AG10803 (cell line): ENCODE measurements at regions not wholly inside any gene's neighbourhood (a gene's known extent, or its start where the extent isn't known, plus 50 kb on each side); places are given as distances from the start of the nearest gene placed in this dataset.

Experiments used
- DNase-seq: peaks from one replicate; pipeline ENCODE4 v3.0.0; 2010; ENCODE audit warnings: low read depth
- H3K4me3 ChIP-seq: 2 replicates; pipeline ENCODE4 v1.5.1; 2011; ENCODE audit warnings: mild to moderate bottlenecking, low read length, control low read depth
- TF ChIP-seq, protein P1 (sequence below): conservative IDR thresholded peaks from 2 replicates; pipeline ENCODE4 v1.5.1; 2011; ENCODE audit warnings: mild to moderate bottlenecking, low read length, control low read depth, inconsistent platforms

DNA sequence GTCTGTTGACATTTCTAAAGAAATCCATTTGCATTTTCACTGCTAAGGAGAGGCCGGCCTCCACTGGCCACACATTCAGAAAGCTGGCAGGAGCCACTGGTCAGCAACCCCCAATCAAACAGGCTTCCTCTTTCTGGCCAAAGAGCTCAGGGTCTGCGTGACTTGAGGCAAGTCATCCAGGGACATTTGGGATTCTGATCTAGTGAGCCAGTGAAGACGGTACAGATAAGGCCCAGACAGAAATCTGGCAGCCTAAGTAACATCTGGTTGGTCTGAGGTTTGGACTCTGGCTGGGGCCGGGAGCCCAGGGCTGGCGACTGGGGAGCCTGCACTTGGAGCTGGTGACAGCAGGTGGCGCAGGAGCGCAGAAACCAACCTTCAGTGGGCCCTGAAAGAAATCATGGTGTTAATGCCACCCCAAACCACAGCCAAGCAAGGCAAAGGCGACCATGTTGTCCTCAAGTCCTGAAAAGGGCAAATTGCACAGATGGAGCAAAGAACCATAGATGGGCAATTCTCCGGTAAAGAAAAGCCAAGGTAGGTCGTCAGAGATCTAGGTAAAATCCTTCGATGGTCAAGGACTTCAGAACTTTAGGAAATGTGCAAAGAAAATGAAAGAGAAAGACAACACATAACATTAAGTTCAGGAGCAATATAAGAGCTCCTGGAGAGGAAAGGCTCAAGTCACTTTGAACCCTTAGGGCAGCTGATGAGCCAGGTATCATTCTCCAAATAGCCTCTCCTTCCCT is 99.4 kb upstream of the BLID start:
- TF ChIP-seq, protein P1, sequence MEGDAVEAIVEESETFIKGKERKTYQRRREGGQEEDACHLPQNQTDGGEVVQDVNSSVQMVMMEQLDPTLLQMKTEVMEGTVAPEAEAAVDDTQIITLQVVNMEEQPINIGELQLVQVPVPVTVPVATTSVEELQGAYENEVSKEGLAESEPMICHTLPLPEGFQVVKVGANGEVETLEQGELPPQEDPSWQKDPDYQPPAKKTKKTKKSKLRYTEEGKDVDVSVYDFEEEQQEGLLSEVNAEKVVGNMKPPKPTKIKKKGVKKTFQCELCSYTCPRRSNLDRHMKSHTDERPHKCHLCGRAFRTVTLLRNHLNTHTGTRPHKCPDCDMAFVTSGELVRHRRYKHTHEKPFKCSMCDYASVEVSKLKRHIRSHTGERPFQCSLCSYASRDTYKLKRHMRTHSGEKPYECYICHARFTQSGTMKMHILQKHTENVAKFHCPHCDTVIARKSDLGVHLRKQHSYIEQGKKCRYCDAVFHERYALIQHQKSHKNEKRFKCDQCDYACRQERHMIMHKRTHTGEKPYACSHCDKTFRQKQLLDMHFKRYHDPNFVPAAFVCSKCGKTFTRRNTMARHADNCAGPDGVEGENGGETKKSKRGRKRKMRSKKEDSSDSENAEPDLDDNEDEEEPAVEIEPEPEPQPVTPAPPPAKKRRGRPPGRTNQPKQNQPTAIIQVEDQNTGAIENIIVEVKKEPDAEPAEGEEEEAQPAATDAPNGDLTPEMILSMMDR = peak; percentile 98
- H3K4me3 ChIP-seq = no peak overlapping the region
- DNase-seq = peak; percentile 100

GRCh38 chr11:122214567-122214966 is 98.6 kb upstream of the BLID start:
- TF ChIP-seq, protein P1 = no peak
- no peak for DNase-seq
- no peak overlapping the region for H3K4me3 ChIP-seq

DNA sequence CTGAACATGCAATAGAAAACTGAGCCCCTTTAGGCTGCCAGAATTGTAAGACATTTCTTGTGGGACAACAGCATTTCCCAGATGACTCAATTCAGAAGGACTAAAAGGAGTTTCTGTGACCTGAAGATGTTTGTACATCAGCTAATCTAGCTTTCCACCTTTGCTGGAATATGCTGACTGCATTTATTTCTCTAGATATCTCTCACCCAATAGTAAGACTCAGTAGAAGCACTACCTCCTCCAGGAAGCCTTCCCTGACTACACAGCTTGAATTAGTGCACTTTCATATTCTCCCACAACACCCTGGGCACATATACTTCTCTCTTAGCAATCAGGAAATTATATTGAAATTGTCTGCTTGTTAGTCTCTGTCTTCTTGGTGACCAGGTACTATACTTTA is 98.1 kb upstream of the BLID start:
- H3K4me3 ChIP-seq = no peak overlapping the region
- TF ChIP-seq, protein P1 = no peak

GRCh38 chr11:122213171-122213570 is 97.2 kb upstream of the BLID start:
- TF ChIP-seq, protein P1 = no peak
- DNase-seq = no peak
- no peak overlapping the region for H3K4me3 ChIP-seq

More for the DNA sequence above, 98.1 kb upstream of the BLID start:
- DNase-seq = no peak

DNA sequence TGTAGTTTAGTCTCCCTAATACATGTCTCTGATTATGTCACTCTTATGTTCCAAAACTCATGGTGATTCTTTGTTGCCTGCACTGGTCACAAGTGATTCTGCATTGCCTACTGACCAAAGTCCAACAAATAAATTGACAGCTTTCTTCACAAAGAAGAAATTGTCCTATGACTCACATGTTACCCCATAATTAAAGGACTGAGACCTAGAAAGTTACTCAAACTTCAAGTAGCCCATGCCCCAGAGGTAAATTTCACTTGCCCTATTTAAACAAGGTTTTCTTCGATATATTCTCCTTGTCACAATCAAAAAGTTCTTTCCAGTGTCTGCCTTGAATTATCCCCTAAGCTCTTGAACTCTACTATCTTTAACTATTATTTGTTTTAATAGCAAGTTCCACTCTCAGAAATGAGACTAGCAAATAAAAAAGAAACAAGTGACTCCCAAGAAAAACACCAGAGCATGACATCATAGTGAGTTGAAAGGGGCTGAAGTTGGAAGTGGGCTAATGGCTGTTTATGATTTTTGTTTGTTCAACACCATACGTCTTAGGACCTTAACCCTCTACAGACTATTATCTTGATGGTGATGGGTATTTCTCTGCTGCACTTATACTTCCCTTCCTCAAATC is 94.5 kb upstream of the BLID start:
- no peak overlapping the region for H3K4me3 ChIP-seq
- TF ChIP-seq, protein P1 = no peak
- DNase-seq = no peak

- peak; percentile 86 for DNase-seq
- TF ChIP-seq, protein P1 = no peak
- no peak overlapping the region for H3K4me3 ChIP-seq
Observed at GRCh38 chr11:122209619-122210366, 93.8 kb upstream of the BLID start.
